IMR-90 (cell line): ENCODE measurements at regions not wholly inside any gene's neighbourhood (a gene's known extent, or its start where the extent isn't known, plus 50 kb on each side); places are given as distances from the start of the nearest gene placed in this dataset.

Source experiments
- BHLHE40 ChIP-seq: fragments of 150-350 bp; IDR thresholded peaks from 2 replicates; pipeline ENCODE4 v1.6.1; 2016; ENCODE audit warnings: mild to moderate bottlenecking, low read depth, low read length
- CEBPB ChIP-seq: IDR thresholded peaks from 2 replicates; pipeline ENCODE4 v1.6.1; 2012; ENCODE audit warnings: low read depth, low read length, improper control_type of control experiment
- FOS ChIP-seq: fragments of 150-350 bp; IDR thresholded peaks from 2 replicates; pipeline ENCODE4 v1.6.1; 2016; ENCODE audit warnings: low read depth, low read length
- MAZ ChIP-seq: IDR thresholded peaks from 2 replicates; pipeline ENCODE4 v1.6.1; 2012; ENCODE audit warnings: low read depth, mild to moderate bottlenecking, low read length, improper control_type of control experiment, moderate library complexity, borderline replicate concordance
- MXI1 ChIP-seq: IDR thresholded peaks from 2 replicates; pipeline ENCODE4 v1.6.1; 2012; ENCODE audit warnings: low read depth, mild to moderate bottlenecking, low read length, moderate library complexity, borderline replicate concordance
- NFE2L2 ChIP-seq: fragments of 150-350 bp; IDR thresholded peaks from 2 replicates; pipeline ENCODE4 v1.6.1; 2016; ENCODE audit warnings: low read depth, mild to moderate bottlenecking, low read length
- POLR2A ChIP-seq: IDR thresholded peaks from 2 replicates; pipeline ENCODE4 v1.6.1; 2012; ENCODE audit warnings: mild to moderate bottlenecking, low read depth, low read length
- RAD21 ChIP-seq: IDR thresholded peaks from 2 replicates; pipeline ENCODE4 v1.6.1; 2012; ENCODE audit warnings: low read length, improper control_type of control experiment
- RCOR1 ChIP-seq: IDR thresholded peaks from 2 replicates; pipeline ENCODE4 v1.6.1; 2012; ENCODE audit warnings: mild to moderate bottlenecking, low read length, improper control_type of control experiment; ENCODE audit not compliant: insufficient replicate concordance
- RFX5 ChIP-seq: IDR thresholded peaks from 2 replicates; pipeline ENCODE4 v1.8.0; 2012; ENCODE audit warnings: low read depth, mild to moderate bottlenecking, low read length, moderate library complexity
- SMC3 ChIP-seq: fragments of 150-350 bp; IDR thresholded peaks from 2 replicates; pipeline ENCODE4 v1.6.1; 2016; ENCODE audit warnings: low read depth, mild to moderate bottlenecking, antibody characterized with exemption, low read length, moderate library complexity
- TF ChIP-seq, protein P1 (sequence below): conservative IDR thresholded peaks from 2 replicates; pipeline ENCODE4 v1.5.1; 2012; ENCODE audit warnings: mild to moderate bottlenecking, low read depth, low read length, improper control_type of control experiment
- TF ChIP-seq, protein P2 (sequence below): fragments of 150-350 bp; IDR thresholded peaks from 2 replicates; pipeline ENCODE4 v1.6.1; 2016; ENCODE audit warnings: low read depth, mild to moderate bottlenecking, low read length, moderate library complexity, borderline replicate concordance

DNA sequence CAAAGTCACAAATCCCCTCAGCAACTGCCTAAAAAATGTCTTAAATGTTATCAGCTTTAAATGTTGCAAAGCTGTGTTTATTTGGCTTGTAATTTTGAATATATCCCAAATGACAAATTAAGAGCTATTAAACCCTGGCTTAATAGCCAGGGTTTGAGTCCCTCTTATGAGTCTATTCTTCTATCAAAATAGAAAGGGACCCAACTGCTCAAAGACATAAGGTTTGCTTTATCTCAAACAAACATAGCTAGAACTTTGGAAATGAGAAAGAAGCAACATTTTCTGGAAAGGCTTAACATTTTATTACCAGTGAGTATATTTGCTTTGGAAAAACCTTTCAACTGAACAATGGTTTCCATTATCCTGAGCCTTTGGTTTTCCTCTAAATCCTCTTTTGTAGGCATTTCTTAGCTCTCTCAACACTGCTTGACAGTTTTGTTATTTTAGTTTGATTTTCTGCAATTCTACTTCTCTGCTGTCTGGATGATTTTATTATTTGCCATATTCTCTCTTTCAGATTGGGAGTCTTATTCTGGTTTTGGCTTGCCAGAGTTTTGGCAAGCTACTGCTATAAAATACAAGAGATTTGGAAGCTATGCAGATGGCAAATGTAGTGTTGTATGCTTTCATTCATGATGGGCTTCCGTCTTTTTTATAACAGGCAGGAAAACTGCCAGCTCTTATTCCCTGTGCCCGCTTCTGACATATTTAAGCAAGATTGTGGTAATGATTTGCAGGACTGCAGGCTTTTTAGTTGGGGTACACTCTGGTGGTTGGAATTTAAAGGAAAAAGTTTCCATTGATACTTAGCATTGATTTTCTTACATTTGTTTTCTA lies 734.9 kb downstream of the DTWD2 start:
- no peak for TF ChIP-seq POLR2A
- TF ChIP-seq, protein P1, sequence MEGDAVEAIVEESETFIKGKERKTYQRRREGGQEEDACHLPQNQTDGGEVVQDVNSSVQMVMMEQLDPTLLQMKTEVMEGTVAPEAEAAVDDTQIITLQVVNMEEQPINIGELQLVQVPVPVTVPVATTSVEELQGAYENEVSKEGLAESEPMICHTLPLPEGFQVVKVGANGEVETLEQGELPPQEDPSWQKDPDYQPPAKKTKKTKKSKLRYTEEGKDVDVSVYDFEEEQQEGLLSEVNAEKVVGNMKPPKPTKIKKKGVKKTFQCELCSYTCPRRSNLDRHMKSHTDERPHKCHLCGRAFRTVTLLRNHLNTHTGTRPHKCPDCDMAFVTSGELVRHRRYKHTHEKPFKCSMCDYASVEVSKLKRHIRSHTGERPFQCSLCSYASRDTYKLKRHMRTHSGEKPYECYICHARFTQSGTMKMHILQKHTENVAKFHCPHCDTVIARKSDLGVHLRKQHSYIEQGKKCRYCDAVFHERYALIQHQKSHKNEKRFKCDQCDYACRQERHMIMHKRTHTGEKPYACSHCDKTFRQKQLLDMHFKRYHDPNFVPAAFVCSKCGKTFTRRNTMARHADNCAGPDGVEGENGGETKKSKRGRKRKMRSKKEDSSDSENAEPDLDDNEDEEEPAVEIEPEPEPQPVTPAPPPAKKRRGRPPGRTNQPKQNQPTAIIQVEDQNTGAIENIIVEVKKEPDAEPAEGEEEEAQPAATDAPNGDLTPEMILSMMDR = no peak
- no peak for TF ChIP-seq BHLHE40
- TF ChIP-seq RFX5 = no peak
- TF ChIP-seq RCOR1 = no peak
- no peak for TF ChIP-seq CEBPB
- no peak for TF ChIP-seq NFE2L2
- no peak for TF ChIP-seq MXI1
- no peak for TF ChIP-seq FOS
- TF ChIP-seq, protein P2, sequence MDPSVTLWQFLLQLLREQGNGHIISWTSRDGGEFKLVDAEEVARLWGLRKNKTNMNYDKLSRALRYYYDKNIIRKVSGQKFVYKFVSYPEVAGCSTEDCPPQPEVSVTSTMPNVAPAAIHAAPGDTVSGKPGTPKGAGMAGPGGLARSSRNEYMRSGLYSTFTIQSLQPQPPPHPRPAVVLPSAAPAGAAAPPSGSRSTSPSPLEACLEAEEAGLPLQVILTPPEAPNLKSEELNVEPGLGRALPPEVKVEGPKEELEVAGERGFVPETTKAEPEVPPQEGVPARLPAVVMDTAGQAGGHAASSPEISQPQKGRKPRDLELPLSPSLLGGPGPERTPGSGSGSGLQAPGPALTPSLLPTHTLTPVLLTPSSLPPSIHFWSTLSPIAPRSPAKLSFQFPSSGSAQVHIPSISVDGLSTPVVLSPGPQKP = no peak
- no peak for TF ChIP-seq SMC3
- TF ChIP-seq RAD21 = no peak
- no peak for TF ChIP-seq MAZ
